OCI-LY7 (cell line): ENCODE measurements at regions not wholly inside any gene's neighbourhood (a gene's known extent, or its start where the extent isn't known, plus 50 kb on each side); places are given as distances from the start of the nearest gene placed in this dataset.

Source experiments
- CTCF ChIP-seq: fragments of 200-600 bp; sonication (generic); conservative IDR thresholded peaks from 2 replicates; pipeline ENCODE4 v1.5.1; 2014; ENCODE audit warnings: mild to moderate bottlenecking, antibody characterized with exemption, low read length, moderate library complexity, mixed read lengths
- EZH2phosphoT487 ChIP-seq: fragments of 200-600 bp; sonication (generic); IDR thresholded peaks from 2 replicates; pipeline ENCODE4 v1.6.1; 2018; ENCODE audit warnings: low read depth, borderline replicate concordance, mild to moderate bottlenecking, mixed run types, antibody characterized with exemption, low read length, moderate library complexity, mixed read lengths

DNA sequence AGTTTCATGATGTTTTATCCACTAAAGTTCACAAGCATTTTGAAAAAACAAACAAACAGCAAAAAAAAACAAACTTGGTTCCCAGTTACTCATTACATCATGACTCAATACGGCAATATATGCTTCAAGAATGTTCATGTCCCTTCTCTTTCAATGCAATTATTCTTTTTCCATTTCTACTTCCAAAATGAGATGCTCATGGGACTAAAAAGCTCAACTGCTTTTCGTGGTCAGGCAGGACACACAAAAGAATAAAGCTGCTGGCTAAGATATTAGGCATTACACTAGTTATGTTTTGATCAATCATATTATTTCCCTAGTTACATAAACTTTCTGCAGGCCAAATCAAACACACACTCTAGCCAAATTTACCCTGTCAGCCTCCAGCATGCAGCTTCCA is 301.3 kb downstream of the EPHA4 start:
- TF ChIP-seq CTCF (no peak), EZH2phosphoT487 (no peak)
